ENCODE measurements at regions not wholly inside any gene's neighbourhood (a gene's known extent, or its start where the extent isn't known, plus 50 kb on each side); places are given as distances from the start of the nearest gene placed in this dataset.

DNA sequence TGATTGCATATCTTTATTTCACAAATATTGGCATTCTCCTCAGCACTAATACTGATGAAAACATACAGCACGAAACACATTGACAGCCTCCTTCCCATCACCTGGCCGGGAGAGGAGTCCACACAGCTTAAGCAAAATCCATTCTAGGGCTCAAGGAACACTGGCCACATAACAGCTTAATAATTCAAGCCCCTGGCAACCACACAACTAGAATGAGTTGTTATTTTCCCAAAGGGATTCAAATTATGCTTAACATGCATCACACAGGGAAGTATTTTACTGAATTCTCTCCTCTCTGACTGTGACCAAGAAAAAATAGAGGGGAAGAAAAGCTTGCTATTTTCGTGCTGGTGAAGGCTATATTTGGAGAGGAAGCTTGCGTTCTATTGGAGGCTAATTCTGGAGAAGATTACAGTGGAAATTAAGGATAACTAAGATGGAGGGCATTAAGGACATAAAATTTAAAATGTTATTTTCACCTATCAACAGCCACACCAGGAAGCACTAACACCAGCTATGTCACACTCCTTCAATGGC is 198.5 kb downstream of the ADGRG6 start:
- no peak for DNase-seq (ENCODE audit: low read depth in 2 of 2)

DNA sequence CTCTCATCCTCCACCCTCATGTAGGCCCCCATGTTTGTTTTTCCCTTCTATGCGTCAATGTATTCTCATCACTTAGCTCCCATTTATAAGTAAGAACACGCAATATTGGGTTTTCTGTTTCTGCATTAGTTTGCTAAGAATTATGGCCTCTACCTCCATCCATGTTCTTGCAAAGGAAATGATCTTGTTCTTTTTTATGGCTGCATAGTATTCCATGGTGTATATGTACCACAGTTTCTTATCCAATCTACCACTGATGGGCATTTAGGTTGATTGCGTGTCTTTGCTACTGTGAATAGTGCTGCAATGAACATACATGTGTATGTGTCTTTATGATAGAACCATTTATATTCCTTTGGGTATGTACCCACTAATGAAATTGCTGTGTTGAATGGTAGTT is 200.0 kb downstream of the ADGRG6 start:
- no peak for DNase-seq (ENCODE audit: low read depth in 2 of 2)

DNA sequence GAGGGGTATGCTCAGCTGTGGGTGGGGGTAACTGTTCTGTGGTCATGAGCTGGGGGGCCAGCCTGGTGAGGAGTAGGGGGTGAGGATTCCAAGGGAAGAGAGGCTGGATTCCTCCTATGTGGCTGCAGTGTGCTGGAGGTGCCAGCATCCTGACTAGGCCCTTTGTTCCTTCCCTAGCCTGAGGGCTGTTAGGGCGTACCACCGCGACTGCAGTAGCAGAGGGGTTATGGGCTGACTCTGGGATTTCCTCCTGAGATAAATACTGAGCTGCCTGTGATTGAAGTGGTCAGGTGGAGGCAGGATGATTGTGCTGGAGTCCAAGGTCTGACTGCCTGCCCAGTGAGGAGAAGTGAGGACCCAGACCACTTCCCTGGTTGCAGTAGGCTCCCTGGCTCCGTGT is 205.3 kb downstream of the ADGRG6 start:
- no peak for DNase-seq (ENCODE audit: low read depth in 2 of 2)

DNA sequence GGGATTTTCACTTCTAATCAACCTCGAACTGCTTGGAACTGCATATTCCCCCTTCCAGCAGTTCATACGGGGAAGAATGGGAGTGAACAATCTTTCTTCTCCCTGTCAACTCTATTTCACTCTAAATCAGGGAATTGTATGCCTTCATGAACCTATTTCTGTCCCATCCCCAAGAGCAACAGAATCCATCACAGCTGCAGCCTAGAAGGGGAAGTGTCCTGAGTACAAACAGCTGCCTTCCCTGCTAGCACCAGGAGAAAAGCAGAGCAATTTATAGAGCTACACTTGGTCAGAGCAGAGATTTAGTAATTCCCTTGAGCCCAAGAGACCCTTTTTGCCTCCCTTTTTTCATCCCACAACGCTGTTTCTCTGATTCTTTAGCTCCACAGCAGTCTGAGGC is 208.4 kb downstream of the ADGRG6 start:
- DNase-seq (ENCODE audit: low read depth in 2 of 2), result no peak

DNA sequence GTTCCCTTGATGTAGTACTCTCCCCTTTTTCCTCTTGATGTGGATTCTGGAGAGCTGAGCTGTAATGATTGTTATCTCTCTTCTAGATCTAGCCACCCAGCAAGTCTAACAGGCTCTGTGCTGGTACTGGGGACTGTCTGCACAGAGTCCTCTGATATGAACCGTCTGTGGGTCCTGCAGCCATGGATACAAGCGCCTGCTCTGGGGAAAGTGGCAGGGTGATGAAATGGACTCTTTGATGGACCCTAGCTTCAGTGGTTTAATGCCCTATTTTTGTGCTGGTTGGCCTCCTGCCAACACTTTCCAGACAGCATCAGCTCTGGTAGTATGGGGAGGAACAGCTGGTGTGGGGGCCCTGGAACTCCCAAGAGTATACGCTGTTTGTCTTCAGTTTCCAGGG is 216.3 kb downstream of the ADGRG6 start:
- DNase-seq (ENCODE audit: low read depth in 2 of 2), result no peak

- no peak for DNase-seq (ENCODE audit: low read depth in 2 of 2)
These were observed 217.0 kb downstream of the ADGRG6 start for GRCh38 chr6:142518761-142519160.

DNA sequence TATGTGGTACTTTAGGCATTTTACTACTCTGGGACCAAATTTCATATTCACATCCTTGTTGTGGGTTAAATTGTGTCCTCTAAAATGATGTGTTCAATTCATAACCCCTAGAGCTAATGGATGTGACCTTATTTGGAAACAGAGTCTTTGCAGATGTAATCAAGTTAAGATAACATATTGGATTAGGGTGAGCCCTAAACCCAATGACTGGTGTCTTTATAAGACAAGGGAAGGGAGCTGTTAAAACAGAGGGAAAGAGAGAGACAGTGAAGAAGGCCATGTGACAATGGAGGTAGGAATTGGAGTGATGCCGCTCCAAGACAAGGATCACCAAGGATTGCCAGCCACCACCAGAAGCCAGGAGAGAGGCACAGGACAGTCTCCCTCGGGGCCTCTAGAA is 220.0 kb downstream of the ADGRG6 start:
- DNase-seq (ENCODE audit: low read depth in 2 of 2), result no peak

DNA sequence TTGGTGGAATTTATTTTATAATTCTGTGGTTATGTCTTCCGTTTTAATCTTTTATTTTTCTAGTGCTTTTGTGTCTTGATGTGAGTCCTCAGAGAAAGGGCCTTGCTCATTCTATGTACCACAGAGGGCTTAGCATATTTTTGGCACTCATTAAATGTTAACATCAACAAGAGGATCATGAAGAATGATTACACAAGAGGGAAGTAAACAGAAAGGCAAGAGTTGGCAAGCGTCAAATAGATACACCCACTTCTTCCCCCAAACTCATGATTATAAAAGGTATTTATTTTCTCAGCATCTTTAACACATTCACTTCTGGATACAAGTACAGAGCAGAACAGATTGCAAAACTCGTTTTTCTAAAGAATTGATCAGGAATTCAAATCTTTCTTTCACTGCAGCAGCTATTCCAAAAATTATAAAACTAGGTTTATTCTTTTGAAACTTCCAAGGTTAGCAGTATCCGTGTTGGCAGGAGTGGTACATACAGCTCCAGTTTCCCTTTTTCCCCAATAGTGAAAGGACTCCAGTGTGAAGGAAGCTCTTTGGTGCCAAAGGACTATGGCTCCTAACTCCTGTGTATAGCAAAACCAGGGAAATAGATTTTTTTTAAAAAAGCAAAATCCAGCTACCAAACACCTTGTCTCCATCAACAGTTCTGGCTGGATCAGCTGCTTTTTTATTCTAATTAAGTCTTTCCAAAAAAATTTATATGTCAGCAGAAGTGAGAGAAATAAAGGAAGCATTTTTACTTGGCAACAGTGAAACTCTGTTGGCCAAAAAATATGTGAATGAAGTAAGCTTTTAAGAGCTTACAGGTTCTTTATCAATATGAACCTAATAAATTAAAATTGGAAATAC is 221.9 kb downstream of the ADGRG6 start:
- no peak for DNase-seq (ENCODE audit: low read depth in 2 of 2)

- no peak for DNase-seq (ENCODE audit: low read depth in 2 of 2)
These were observed 228.8 kb downstream of the ADGRG6 start for GRCh38 chr6:142530566-142530965.

GRCh38 chr6:142531727-142532126 is 229.9 kb downstream of the ADGRG6 start:
- DNase-seq (ENCODE audit: low read depth in 2 of 2), result no peak

- no peak for DNase-seq (ENCODE audit: low read depth in 2 of 2)
These were observed 232.3 kb downstream of the ADGRG6 start for GRCh38 chr6:142534076-142534475.

GRCh38 chr6:142534484-142534883 is 232.7 kb downstream of the ADGRG6 start:
- no peak for DNase-seq (ENCODE audit: low read depth in 2 of 2)

DNA sequence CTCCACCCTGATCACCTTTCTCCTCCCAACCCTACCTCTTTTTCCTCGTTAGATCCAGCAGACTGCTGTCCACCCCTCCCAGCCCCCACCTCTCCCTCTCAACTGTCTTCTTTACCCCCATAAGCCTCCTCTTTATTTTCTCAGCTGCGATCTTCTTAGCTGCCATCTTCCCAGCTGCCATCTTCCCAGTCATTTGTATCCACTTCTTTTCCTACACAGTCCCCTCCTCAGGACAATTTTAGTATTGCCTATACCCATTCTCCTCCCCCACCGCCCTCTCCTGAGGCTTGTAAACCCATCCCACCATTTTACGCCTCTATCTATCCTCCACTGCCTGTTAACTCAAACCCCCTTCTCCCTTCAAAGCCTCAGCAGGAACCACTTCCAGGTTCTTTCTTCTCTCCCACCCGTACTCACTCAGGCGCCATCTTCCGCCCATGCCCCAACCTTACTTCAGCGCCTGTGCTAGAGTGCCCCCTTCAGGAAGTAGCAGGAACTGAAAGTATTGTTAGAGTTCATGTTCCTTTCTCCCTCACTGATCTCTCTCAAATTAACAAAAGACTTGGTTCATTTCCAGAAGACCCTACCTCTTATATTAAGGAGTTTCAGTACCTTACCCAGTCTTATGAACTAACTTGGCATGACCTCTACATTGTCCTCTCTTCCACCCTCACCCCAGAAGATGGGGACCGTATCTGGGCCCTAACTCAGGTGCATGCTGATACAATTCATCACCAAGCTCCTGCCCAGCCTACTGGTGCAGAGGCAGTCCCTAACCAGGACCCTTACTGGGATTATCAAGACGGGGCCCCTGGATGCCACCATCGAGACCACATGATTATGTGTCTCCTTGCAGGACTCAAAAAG is 236.0 kb downstream of the ADGRG6 start:
- no peak for DNase-seq (ENCODE audit: low read depth in 2 of 2)

DNA sequence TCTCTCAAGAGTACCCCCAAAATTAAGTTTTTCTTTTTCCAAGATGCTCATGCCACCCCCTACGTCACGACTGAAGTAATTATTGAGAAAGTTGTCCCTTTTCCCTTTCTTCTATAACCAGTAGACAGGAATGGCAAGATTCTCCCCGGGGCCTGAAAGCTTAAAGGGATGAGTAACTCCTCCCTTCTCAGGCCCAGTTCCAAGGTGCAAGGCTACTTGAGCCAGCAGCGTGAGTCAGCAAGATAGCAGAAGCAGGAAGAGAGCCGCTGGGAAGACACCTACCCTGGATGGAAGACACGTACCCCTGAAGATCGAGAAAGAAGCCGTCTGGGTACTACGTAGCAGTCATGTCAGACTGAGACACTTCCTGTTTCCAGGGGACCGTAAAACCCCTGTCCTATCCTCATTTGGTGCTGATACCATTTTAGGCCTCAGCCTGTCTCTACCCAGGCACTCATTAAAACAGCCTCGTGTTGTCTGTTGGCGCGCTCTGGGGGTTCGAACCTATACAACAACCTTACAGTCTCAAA is 241.0 kb downstream of the ADGRG6 start:
- DNase-seq (ENCODE audit: low read depth in 2 of 2), result no peak

- DNase-seq (ENCODE audit: low read depth in 2 of 2), result no peak
These were observed 241.8 kb downstream of the ADGRG6 start for GRCh38 chr6:142543606-142544005.

GRCh38 chr6:142544199-142544838 is 242.5 kb downstream of the ADGRG6 start:
- DNase-seq (ENCODE audit: low read depth in 2 of 2), result no peak

DNA sequence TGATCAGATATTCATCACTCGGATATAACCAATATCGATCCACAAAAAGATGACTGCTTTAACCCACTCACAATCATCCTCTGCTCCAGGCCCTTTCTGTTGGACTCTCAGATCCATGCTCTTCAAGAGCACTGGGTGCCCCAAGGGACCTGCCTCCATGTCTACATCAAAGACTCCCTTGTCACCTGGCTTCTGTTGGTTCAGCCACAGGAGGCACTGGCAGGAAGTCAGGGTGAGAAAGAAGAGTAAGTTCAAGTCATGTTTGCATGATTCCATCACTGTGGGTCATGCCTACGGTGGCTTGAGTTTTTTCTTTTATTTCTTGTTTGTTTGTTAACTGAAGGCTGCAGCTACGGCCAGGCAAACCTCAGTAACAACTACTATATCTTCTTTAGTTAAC is 243.3 kb downstream of the ADGRG6 start:
- no peak for DNase-seq (ENCODE audit: low read depth in 2 of 2)

DNA sequence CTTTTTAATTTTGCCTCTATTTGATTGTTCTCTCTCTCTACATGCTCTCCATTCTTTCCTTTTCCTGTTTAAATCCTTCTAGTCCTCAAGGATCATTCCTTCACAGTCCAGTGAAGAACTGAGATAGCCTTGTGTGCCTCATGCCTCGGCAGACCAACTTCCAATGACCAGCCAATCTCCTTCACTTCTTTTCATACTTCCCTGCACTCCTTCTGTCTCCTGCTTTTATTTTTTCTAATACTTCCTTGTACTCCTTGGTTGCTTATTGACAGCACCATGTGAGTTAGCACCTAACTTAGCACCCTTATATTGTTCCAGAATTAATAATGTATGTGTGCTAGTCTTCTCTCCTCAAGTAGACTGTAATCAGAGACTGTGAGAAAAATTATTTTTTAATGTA is 246.8 kb downstream of the ADGRG6 start:
- DNase-seq (ENCODE audit: low read depth in 2 of 2), result no peak

DNA sequence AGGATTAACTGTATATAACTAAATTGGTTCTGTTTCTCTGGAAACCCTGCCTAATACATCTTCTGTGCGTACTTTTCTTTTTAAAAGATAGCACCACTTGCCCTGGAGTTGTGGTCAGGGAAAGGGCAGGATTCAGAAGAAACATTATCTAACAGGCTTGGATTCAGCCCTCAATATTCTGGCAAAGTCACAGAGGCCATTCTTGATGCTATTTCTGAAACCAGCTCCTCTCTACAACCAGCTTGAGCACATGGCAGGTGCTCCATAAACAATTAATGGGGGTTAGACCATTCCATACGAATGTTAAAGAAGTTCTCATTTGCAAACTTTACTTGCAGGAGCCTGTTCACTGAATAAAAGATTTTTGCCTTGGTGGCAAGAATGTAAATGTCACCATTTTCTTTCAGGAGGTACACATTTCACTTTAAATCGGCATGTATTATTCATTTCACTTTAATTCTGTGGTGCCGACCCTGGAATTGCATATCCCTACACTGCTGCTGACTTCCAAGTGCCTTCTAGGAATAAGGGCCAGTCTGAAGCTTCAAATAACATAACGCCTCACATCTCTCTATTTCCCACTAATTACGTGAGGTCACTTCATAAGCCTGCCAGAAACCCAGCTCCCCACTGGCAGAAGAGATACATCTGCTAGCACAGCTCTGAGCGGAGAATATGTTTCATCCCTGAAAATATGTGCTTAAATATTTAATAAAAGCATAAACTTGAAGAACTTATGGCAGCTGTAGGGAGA is 248.7 kb downstream of the ADGRG6 start:
- DNase-seq (ENCODE audit: low read depth in 2 of 2), result no peak

DNA sequence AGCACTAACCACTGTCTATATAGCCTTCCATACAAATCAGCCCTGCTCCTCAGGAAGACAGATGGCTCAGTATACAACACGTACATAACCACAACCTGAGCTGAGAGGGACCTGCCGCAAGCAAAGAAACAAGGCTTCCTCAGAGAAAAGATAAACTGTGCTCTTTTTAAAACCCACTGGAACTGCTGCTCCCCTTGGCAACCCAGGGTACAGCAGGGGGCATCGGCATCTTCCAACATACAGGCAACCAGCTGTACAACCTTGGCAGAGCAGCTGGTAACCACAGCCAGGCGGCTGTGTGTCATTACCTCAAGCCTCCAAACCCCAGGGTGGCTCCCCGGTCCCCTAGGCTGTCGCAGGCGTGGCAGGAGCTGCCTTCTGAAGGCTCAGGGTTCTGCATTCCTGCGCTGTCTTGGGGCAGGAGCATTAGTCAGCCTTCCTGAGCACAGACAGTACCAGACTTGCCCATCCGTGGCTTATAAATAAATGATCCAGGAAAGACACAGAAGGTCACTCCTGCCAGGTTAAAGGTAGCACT is 249.5 kb downstream of the ADGRG6 start:
- DNase-seq (ENCODE audit: low read depth in 2 of 2), result peak; percentile 10 to 13

DNA sequence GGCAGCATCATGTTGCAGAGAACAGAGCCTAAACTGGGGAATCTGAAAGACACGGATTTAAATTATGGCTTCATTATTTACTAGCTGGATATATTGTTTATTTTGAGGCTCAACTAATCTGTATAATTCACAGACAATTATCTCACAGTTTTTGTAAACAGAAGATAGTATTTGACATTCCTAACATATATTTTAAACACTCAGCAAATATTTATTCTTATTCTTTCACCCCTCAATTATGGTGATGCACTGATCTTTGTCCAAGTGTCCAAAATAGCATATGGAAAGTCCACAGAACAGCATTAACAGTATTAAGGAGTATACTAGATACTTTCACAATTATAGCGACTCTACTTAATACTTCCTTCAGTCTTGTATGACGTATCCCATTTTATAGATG is 257.0 kb downstream of the ADGRG6 start:
- DNase-seq (ENCODE audit: low read depth in 2 of 2), result no peak

Measured in stimulated activated CD8-positive, alpha-beta memory T cell treated with anti-CD3 and anti-CD28 coated beads, Interleukin-2, amount 100 ng/mL, for 1 hour (primary cell).